Neural progenitor cell (in vitro differentiated cells): ENCODE measurements at regions not wholly inside any gene's neighbourhood (a gene's known extent, or its start where the extent isn't known, plus 50 kb on each side); places are given as distances from the start of the nearest gene placed in this dataset.

ENCODE experiments used
- DNase-seq: peaks from one replicate; pipeline ENCODE4 v3.0.0-alpha.2; 2016; ENCODE audit warnings: low spot score
- H2AFZ ChIP-seq: fragments of 200-600 bp; sonication (generic); replicated peaks from 2 replicates; pipeline ENCODE4 v1.6.1; 2016; ENCODE audit warnings: antibody characterized with exemption
- H3F3A ChIP-seq: fragments of 200-600 bp; sonication (generic); 2 replicates; pipeline ENCODE4 v1.6.1; 2016; ENCODE audit warnings: antibody characterized with exemption, low read depth
- H3K27ac ChIP-seq: fragments of 200-600 bp; sonication (generic); 2 replicates; pipeline ENCODE4 v1.5.1; 2016; ENCODE audit warnings: mild to moderate bottlenecking
- H3K27me3 ChIP-seq: fragments of 200-600 bp; sonication (generic); 2 replicates; pipeline ENCODE4 v1.6.1; 2016; ENCODE audit warnings: mild to moderate bottlenecking, moderate library complexity
- H3K36me3 ChIP-seq: fragments of 200-600 bp; sonication (generic); 2 replicates; pipeline ENCODE4 v1.5.1; 2016
- H3K4me1 ChIP-seq: fragments of 200-600 bp; sonication (generic); 2 replicates; pipeline ENCODE4 v1.6.1; 2016; ENCODE audit warnings: mixed run types
- H3K4me2 ChIP-seq: fragments of 200-600 bp; sonication (generic); 2 replicates; pipeline ENCODE4 v1.6.1; 2016
- H3K4me3 ChIP-seq: fragments of 200-600 bp; sonication (generic); 2 replicates; pipeline ENCODE4 v1.5.1; 2016
- H3K79me2 ChIP-seq: fragments of 200-600 bp; sonication (generic); 2 replicates; pipeline ENCODE4 v1.6.1; 2016; ENCODE audit warnings: low read depth
- H3K9ac ChIP-seq: fragments of 200-600 bp; sonication (generic); 2 replicates; pipeline ENCODE4 v1.6.1; 2016
- H3K9me3 ChIP-seq: fragments of 200-600 bp; sonication (generic); 2 replicates; pipeline ENCODE4 v1.5.1; 2016; ENCODE audit warnings: low read depth
- H4K20me1 ChIP-seq: fragments of 200-600 bp; sonication (generic); 2 replicates; pipeline ENCODE4 v1.6.1; 2016; ENCODE audit warnings: low read depth
- H3K27ac Mint-ChIP-seq: 3 replicates; pipeline ENCODE4 v1.8.0; 2021; ENCODE audit warnings: mixed read lengths
- H3K27me3 Mint-ChIP-seq: 2 replicates; pipeline ENCODE4 v1.8.0; 2022; ENCODE audit warnings: low read depth, mild to moderate bottlenecking, inconsistent platforms, moderate library complexity, mixed read lengths; ENCODE audit not compliant: insufficient read depth
- H3K36me3 Mint-ChIP-seq: 3 replicates; pipeline ENCODE4 v1.8.0; 2021; ENCODE audit warnings: mixed read lengths
- H3K4me1 Mint-ChIP-seq: 3 replicates; pipeline ENCODE4 v1.8.0; 2021; ENCODE audit warnings: mixed read lengths
- H3K4me3 Mint-ChIP-seq: 3 replicates; pipeline ENCODE4 v1.8.0; 2021; ENCODE audit warnings: mild to moderate bottlenecking, moderate library complexity, mixed read lengths
- H3K9me3 Mint-ChIP-seq: 3 replicates; pipeline ENCODE4 v1.8.0; 2020; ENCODE audit warnings: mixed read lengths
- CTCF ChIP-seq: fragments of 200-600 bp; sonication (generic); IDR thresholded peaks from 2 replicates; pipeline ENCODE4 v1.5.1; 2017; ENCODE audit warnings: antibody characterized with exemption, mild to moderate bottlenecking
- EZH2 ChIP-seq: fragments of 200-600 bp; sonication (generic); IDR thresholded peaks from 2 replicates; pipeline ENCODE4 v1.6.1; 2017; ENCODE audit warnings: antibody characterized with exemption, mild to moderate bottlenecking, moderate library complexity
- EZH2phosphoT487 ChIP-seq: fragments of 200-600 bp; sonication (generic); IDR thresholded peaks from 2 replicates; pipeline ENCODE4 v1.6.1; 2017; ENCODE audit warnings: antibody characterized with exemption

- Mint-ChIP-seq H3K36me3 (no peaks in the 10 kb centered on the region), H3K4me3 (no peak overlapping the region), H3K4me1 (peaks cover 11% of the 10 kb centered on the region), H3K27ac (no peak overlapping the region), H3K9me3 (no peaks in the 10 kb centered on the region), H3K27me3 (peaks cover 14% of the 10 kb centered on the region)
- no peak overlapping the region for H3K4me3 ChIP-seq
- H3K4me1 ChIP-seq, result no peaks in the 10 kb centered on the region
- H3K9me3 ChIP-seq, result no peaks in the 10 kb centered on the region
- TF ChIP-seq EZH2phosphoT487 (no peak), EZH2 (no peak), CTCF (no peak)
- no peaks in the 10 kb centered on the region for H3K36me3 ChIP-seq
- H3K9ac ChIP-seq, result no peak overlapping the region
- H3K79me2 ChIP-seq, result no peaks in the 10 kb centered on the region
- no peaks in the 10 kb centered on the region for H3K27me3 ChIP-seq
- no peak for DNase-seq
- H3F3A ChIP-seq, result no peaks in the 10 kb centered on the region
- no peak overlapping the region for H3K4me2 ChIP-seq
- H3K27ac ChIP-seq, result no peak overlapping the region
- H4K20me1 ChIP-seq, result no peaks in the 10 kb centered on the region
- no peak overlapping the region for H2AFZ ChIP-seq
These were observed 84.4 kb upstream of the SPIN1 start for GRCh38 chr9:88303721-88304451.

GRCh38 chr9:88302579-88303324 is 85.5 kb upstream of the SPIN1 start:
- no peak overlapping the region for H3K27ac Mint-ChIP-seq
- peaks cover 11% of the 10 kb centered on the region for H3K4me1 Mint-ChIP-seq
- Histone ChIP-seq H3K27ac (no peak overlapping the region), H3K36me3 (no peaks in the 10 kb centered on the region), H3K9ac (no peak overlapping the region), H3K79me2 (no peaks in the 10 kb centered on the region), H3K4me3 (no peak overlapping the region), H3F3A (no peaks in the 10 kb centered on the region), H2AFZ (no peak overlapping the region), H3K4me2 (no peak overlapping the region), H3K27me3 (no peaks in the 10 kb centered on the region), H4K20me1 (no peaks in the 10 kb centered on the region), H3K9me3 (no peaks in the 10 kb centered on the region), H3K4me1 (no peaks in the 10 kb centered on the region)
- no peak for DNase-seq
- no peak overlapping the region for H3K4me3 Mint-ChIP-seq
- H3K27me3 Mint-ChIP-seq, result peaks cover 9% of the 10 kb centered on the region
- H3K36me3 Mint-ChIP-seq, result no peaks in the 10 kb centered on the region
- TF ChIP-seq EZH2phosphoT487 (no peak), CTCF (no peak), EZH2 (no peak)
- H3K9me3 Mint-ChIP-seq, result no peaks in the 10 kb centered on the region

GRCh38 chr9:88300556-88300955 is 87.7 kb upstream of the SPIN1 start:
- no peak for TF ChIP-seq EZH2phosphoT487
- TF ChIP-seq CTCF, result no peak
- no peak for TF ChIP-seq EZH2
- H3K27ac ChIP-seq, result no peak overlapping the region
- H3K4me2 ChIP-seq, result no peak overlapping the region
- DNase-seq, result no peak
- H4K20me1 ChIP-seq, result no peaks in the 10 kb centered on the region
- no peaks in the 10 kb centered on the region for H3K36me3 Mint-ChIP-seq
- H3K36me3 ChIP-seq, result no peaks in the 10 kb centered on the region
- H3K79me2 ChIP-seq, result no peaks in the 10 kb centered on the region
- no peak overlapping the region for H3K9ac ChIP-seq
- H3K27ac Mint-ChIP-seq, result no peak overlapping the region
- H3K9me3 Mint-ChIP-seq, result peaks cover 3% of the 10 kb centered on the region
- no peaks in the 10 kb centered on the region for H3F3A ChIP-seq
- H3K4me3 ChIP-seq, result no peak overlapping the region
- peaks cover 11% of the 10 kb centered on the region for H3K4me1 Mint-ChIP-seq
- H3K9me3 ChIP-seq, result no peaks in the 10 kb centered on the region
- no peak overlapping the region for H2AFZ ChIP-seq
- peaks cover 6% of the 10 kb centered on the region for H3K27me3 Mint-ChIP-seq
- H3K27me3 ChIP-seq, result no peaks in the 10 kb centered on the region
- H3K4me1 ChIP-seq, result no peaks in the 10 kb centered on the region
- no peak overlapping the region for H3K4me3 Mint-ChIP-seq
